GM18870 (cell line): ENCODE measurements at regions not wholly inside any gene's neighbourhood (a gene's known extent, or its start where the extent isn't known, plus 50 kb on each side); places are given as distances from the start of the nearest gene placed in this dataset.
A peak's percentile ranks its signal among the peaks of the same experiment; 100 is the strongest.
"Not testable (repeated sequence)": the region's sequence is repeated elsewhere in the genome, so short reads cannot be mapped to it uniquely, and the experiment has no call there.

ENCODE experiments used
- ATAC-seq: cut with Tn5 transposase; IDR thresholded peaks from one replicate; pipeline ENCODE4 v1.9.1; 2021; ENCODE audit warnings: moderate library complexity; ENCODE audit not compliant: unreplicated experiment

DNA sequence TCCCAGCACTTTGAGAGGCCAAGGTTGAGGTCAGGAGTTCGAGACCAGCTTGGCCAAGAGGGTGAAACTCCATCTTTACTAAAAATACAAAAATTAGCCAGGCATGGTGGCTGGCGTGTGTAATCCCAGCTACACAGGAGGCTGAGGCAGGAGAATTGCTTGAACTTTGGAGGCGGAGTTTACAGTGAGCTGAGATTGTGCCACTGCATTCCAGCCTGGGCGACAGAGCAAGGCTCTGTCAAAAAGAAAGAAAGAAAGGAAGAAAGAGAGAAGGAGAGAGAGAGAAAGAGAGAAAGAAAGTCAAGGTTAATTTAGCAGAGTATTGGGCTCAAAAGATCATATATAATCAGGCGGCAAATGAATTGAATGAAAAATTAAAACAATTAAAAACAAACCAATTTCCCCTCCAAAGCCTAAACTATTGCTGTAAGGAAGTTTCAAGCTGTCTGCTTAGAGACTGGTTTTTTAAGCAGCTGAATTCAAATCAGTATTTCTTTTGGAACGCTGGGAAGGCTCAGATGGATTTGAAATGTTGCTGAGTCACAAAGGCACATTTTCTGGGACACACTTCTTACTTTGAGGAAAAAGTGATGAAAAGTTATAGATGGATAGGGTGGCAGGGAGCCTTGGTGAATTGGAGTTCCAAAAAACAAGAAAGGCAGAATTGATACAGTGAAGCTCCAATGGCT is 81.3 kb upstream of the BHLHE40 start:
- no peak for ATAC-seq

DNA sequence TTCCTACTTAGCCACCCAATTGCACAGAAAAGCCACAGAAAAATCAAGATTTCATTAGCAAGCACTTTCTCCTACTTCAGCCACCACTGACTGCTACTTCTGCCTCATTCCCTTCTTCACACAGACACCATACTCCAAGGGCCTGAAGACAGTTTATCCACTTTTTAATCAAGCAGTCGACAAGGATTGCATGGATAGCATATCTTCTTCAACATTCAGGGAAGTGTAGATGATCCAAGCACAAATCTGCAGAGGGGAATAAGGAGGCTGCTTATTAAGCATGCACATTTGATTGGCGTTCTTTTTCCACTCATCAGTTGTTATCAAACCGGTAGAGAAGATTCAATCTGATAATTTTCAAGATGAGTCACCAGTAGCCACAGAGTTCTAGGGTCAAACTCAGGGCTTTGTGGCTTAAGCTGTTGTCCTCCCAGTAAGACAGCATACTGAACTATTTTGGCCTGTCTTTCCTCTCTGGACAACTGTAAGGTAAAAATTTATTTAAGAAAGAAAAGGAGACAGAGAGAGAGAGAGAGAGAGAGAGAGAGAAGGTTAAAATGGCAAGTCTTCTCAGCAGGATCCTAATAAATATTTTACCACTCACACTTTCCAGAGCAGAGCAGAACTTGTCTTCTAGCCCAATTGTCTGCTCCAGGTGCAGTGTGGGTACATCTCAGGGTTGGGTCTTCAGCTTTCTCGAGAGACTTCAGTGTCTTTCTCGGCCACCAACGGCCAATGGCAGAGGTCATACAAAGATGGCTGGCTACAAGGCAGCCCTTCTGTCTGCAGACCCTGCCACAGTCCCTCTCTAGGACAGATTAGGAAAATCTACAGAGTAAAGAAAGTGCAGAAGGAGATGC is 80.6 kb upstream of the BHLHE40 start:
- ATAC-seq = peak; percentile 94

DNA sequence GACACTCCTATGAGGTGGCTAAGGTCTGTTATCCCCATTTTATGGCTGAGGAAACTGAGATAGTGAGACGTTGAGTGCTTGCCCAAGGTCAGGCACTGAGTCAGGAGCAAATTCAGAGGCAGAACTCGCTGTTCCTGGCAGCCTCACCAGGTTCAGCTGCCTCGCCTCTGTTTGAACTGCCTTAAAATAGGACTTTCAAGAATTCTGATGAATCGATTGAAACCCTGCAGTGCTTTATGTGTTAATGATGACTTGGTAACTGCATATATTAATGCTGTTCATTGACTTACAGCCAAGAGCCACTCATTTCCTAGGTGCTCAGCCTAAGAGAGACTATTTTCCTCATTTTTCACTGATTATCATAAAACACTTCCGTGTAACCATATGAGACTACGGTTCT is 79.5 kb upstream of the BHLHE40 start:
- ATAC-seq = no peak

DNA sequence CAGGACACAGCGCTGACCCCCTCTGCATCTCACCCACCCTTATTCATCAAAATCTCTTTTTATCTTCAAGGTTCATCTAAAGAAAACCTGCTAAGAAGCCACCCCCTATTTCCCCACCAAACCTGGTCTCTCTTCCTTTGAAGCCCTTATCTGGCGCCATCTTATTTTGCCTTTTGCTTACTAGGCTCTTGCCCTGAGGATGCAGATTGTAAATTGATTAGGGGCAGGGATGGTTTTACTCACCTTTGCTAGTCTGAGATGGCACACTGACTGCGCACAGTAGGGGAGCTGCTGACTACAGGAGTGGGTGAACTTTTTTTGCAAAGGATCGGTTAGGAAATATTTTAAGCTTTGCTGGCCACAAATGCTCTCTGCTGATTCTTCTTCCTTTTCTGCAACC is 78.9 kb upstream of the BHLHE40 start:
- ATAC-seq = no peak

DNA sequence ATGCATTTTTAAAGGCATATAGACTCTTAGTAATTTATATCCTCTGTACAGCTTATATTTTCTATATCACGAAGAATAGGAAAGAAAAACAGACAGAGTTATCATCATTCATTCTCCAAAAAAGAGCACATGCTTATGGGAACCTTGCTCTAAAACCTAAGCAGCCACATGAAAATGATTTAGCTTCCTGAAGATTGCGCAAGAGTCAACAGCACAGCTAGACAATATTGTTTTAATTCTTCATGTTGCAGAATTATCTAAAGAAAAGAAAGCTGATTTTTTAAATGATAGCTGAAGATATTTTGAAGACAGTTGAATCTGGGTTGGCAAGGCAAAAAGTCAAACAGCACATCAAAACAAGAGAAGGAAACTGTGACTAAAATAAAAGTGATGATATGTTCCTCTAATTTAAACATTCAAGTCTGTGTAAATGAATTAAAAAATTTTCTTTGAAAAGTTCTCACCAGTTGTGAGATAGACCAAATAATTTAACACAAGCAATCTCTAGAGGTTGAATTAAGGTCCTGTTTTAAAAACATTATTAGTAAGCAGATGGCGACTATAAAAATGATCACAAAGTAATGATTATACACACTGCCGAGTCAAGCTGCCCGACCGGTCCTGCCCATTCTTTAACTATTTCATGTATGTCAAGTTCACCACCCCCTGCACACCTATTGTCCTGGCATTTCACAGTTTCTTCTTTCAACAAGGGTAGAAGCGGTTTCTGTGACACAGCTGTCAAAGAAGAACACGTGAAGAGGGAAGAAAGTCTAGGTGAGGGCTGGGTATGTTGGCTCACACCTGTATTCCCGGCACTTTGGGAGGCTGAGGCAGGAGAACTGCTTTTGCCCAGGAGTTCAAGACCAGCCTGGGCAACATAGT is 74.2 kb upstream of the BHLHE40 start:
- no peak for ATAC-seq

DNA sequence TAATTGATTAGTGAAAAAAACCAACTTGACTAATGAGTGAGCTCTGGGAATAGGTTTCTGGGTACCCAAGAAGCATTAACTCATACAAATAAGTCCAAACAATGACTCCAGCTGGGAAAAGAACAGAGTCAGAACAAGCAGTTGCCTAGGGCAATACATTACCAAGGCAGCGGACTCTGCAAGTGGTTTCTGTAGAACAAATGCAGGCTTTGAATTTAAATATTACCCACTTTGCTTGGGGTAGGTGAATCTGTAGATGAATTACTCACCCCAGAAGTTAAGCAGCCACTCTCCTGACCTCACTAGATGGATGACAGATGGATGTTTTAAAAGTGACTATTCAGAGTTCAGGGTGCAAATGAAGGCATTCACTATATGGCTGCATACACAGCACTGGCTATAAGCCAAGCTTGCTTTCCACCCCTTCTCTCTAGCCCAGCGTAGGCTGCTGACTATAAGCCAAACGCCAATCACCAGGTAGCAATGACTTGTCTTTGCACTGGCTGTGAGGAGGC is 73.1 kb upstream of the BHLHE40 start:
- ATAC-seq = peak; percentile 41

DNA sequence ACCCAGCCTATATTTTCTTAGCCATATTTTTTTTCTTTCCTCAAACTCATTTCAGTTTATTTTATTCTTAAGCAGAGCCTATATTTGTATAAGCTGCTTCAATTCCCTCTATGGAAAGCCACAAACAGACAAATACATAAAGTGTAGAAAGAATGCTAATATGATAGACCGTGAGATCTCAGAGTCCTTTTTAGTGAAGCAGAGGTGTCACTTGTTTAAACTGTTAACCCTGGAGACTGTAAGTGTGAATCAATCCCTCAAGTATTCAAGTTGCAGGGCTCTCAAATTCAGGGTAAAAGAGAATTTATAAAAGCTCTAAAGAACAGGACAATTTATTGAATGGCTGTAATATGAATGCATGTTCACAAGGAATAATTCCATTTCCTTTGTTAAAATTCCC is 72.2 kb upstream of the BHLHE40 start:
- no peak for ATAC-seq

DNA sequence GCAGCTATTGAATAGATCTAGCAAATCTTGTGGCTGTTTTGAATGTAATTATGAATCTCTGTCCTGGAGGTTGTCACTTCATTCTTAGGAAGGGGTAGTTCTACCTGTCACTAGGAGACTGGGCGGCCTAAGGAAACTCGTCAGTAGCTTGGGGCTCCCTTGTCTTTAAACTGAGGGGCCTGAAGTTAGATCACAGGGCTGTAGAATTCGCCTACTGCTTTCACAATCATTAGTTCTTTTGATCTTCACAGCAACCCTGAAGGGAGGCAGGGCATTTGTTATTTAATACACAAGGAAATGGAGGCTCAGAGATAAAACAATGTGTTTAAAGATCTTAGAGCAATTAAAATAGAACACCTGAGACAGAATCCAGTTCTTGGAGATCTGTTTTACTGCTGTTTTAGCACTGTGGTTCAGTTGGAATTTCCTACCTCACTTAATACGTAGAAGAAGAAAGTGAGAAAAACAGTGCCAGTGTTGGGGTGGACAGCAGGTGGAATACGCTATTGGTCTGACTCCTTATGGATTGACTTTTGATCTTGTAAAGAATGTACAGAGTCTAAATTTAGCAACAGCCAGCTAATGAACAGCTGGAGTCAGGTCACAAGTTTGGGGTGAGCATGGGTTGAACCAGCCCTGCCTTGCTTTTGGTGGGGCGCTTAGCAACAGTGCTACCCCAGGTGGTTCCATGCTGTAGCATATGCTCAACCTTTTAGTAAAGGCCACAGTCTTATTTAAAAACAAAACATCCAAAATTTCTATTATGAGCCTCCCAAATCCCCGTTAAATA is 71.4 kb upstream of the BHLHE40 start:
- ATAC-seq = no peak

DNA sequence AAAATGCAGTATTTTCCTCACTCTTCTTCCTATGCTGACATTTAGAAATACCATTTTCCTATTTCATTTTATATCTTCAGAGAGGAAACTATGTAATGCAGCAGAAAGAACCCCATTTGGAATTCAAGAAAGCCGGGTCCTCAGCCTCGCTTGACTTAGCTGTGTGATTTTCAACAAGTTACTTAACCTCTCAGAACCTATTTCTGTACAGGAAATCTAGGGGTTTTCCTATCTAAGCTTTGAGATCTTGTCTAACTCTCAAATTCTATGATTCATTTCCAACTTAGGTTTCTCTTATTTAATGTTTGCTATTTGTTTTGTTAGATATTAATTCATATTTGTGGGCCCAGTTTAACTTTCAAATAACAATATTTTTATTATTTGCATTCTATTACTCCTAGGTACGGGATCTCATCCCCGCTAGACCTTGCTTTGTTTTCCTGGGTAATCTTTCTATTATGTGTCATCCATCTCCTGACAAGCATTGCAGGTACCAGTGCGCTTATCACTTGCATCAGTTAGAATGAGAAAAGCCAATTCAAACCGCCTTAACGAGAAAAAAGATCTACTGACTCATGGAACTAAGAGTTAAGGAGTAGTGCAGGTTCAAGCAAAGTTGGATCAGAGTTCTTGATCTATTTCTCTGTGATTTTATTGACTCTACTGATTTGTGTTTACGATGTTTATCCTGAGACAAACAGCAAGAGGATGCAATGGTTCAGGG is 70.6 kb upstream of the BHLHE40 start:
- no peak for ATAC-seq

DNA sequence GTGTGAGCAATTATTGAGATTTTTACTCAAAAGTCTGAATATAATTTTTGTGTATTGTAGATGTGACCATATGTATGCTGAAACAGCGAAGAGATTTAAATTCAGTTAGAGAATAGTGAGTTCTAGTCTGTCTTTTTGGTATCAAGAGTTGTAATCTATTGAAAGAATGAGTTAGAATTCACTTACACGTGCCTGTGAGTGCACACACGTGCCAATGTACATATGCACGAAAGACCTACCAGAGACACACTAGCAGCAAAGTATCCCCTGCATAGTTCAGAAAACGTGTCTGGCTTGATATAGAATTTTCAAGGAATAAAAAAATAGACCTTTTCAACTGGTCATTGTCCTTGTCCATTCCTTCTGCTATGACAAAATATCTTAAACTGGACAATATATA is 64.8 kb upstream of the BHLHE40 start:
- ATAC-seq = no peak

DNA sequence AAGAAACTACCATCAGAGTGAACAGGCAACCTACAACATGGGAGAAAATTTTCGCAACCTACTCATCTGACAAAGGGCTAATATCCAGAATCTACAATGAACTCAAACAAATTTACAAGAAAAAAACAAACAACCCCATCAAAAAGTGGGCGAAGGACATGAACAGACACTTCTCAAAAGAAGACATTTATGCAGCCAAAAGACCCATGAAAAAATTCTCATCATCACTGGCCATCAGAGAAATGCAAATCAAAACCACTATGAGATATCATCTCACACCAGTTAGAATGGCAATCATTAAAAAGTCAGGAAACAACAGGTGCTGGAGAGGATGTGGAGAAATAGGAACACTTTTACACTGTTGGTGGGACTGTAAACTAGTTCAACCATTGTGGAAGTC is 57.6 kb upstream of the BHLHE40 start:
- not testable (repeated sequence) for ATAC-seq

DNA sequence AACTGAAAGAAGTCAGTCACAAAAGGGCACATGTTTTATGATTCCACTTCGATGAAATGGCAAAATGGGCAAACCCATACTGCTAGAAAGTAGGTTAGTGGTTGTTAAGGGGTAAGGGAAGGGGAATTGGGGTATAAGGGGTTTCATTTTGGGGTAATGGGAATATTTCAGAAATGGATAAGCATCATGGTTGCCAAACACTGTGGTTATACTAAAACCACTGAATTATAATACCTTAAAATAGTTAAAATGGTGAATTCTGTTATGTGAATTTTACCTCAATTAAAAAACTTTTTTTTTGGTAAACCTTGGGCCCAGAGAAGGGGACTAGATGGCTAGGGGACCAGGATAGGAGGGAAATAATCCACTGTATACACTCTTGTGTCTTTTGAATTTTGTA is 52.3 kb upstream of the BHLHE40 start:
- no peak for ATAC-seq

DNA sequence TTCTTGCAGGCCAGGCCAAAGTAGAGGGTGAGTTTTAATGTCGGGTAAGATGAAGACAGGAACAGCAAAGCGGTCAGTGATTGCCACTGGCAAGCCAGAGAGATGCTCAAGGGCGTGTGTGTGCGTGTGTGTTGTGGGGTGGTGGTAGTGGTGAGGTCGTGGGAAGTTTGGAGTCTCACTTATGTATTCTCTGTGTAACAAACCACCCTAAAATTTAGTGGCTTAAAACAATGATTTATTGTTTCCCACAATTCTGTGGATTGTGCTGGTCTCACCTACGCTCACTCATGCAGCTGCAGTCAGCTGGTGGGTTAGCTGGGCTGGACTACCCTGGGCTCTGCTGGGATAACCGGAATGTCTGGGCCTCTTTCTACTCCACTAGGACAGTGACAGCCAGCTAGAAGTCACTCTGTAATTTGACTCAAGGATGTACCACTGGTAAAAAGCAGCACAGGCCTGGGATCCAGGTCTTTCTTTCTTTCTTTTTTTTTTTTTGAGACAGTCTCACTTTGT is 50.9 kb upstream of the BHLHE40 start:
- ATAC-seq = no peak
